SK-N-MC (cell line): ENCODE measurements at regions not wholly inside any gene's neighbourhood (a gene's known extent, or its start where the extent isn't known, plus 50 kb on each side); places are given as distances from the start of the nearest gene placed in this dataset.

Experiments
- EZH2 ChIP-seq: fragments of 200-600 bp; sonication (generic); IDR thresholded peaks from one replicate; pipeline ENCODE4 v1.6.1; 2017; ENCODE audit warnings: antibody characterized with exemption
- POLR2AphosphoS5 ChIP-seq: IDR thresholded peaks from 2 replicates; pipeline ENCODE4 v1.6.1; 2012; ENCODE audit warnings: mild to moderate bottlenecking, low read depth, low read length, borderline replicate concordance

- TF ChIP-seq EZH2 (no peak), POLR2AphosphoS5 (no peak)
Measured at GRCh38 chr4:123776267-123776666, 379.7 kb downstream of the SPRY1 start.
